Osteoblast (primary cell): ENCODE measurements at regions not wholly inside any gene's neighbourhood (a gene's known extent, or its start where the extent isn't known, plus 50 kb on each side); places are given as distances from the start of the nearest gene placed in this dataset.
A peak's percentile ranks its signal among the peaks of the same experiment; 100 is the strongest.

ENCODE experiments used
- DNase-seq: peaks from one replicate; pipeline ENCODE4 v3.0.0; 2011; ENCODE audit warnings: low spot score, mixed read lengths; ENCODE audit not compliant: insufficient read length; ENCODE audit errors: missing footprints
- H2AFZ ChIP-seq: 2 replicates; pipeline ENCODE4 v1.6.0; 2011; ENCODE audit warnings: mild to moderate bottlenecking, low read length
- H3K27ac ChIP-seq: 2 replicates; pipeline ENCODE4 v1.5.1; 2011; ENCODE audit warnings: mild to moderate bottlenecking, low read depth, low read length, moderate library complexity
- H3K27me3 ChIP-seq: 2 replicates; pipeline ENCODE4 v1.6.0; 2012; ENCODE audit warnings: mild to moderate bottlenecking, control low read depth, inconsistent platforms, low read length, moderate library complexity; ENCODE audit not compliant: insufficient read depth
- H3K36me3 ChIP-seq: 2 replicates; pipeline ENCODE4 v1.5.1; 2011; ENCODE audit warnings: mild to moderate bottlenecking, low read length, control low read depth, moderate library complexity; ENCODE audit not compliant: insufficient read depth
- H3K4me1 ChIP-seq: 2 replicates; pipeline ENCODE4 v1.5.1; 2011; ENCODE audit warnings: mild to moderate bottlenecking, low read length, control low read depth, moderate library complexity; ENCODE audit not compliant: insufficient read depth
- H3K4me2 ChIP-seq: 2 replicates; pipeline ENCODE4 v1.6.0; 2011; ENCODE audit warnings: mild to moderate bottlenecking, low read length; ENCODE audit not compliant: insufficient read depth
- H3K4me3 ChIP-seq: fragments of 200-600 bp; sonication (generic); 3 replicates; pipeline ENCODE4 v1.5.1; 2012; ENCODE audit warnings: mild to moderate bottlenecking, low read length, inconsistent platforms; ENCODE audit not compliant: insufficient read depth
- H3K79me2 ChIP-seq: 2 replicates; pipeline ENCODE4 v1.6.0; 2012; ENCODE audit warnings: mild to moderate bottlenecking, low read length, control low read depth, inconsistent platforms; ENCODE audit not compliant: insufficient read depth
- H3K9me3 ChIP-seq: 2 replicates; pipeline ENCODE4 v1.5.1; 2011; ENCODE audit warnings: low read depth, low read length, control low read depth
- H4K20me1 ChIP-seq: 2 replicates; pipeline ENCODE4 v1.6.0; 2012; ENCODE audit warnings: mild to moderate bottlenecking, low read length, control low read depth; ENCODE audit not compliant: insufficient read depth
- CTCF ChIP-seq: IDR thresholded peaks from 2 replicates; pipeline ENCODE4 v1.5.1; 2011; ENCODE audit warnings: mild to moderate bottlenecking, low read depth, low read length, moderate library complexity; ENCODE audit errors: extremely low read depth

DNA sequence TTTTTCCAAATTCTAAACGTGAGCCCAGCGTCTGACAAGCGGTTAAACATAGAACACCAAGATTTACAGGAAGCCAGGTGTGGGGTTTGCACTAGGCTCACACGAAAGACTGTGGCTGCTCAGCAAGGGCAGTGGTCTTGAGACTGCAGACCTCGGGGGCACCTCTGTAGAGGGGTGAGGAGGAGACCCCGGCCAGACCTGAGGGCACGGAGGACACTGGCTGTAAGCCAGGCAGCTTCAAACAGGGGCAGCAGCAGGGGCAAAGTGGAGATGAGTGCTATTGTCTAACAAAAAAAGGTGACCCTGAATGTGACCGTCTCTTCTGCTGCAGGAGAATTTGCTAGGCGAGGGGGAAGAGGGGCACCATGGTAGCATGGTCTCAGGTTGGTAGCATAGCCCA is 140.3 kb downstream of the CYP26B1 start:
- Histone ChIP-seq H3K4me1 (no peaks in the 10 kb centered on the region), H4K20me1 (no peaks in the 10 kb centered on the region), H3K4me3 (no peak overlapping the region), H3K27me3 (peaks cover 16% of the 10 kb centered on the region), H3K4me2 (no peak overlapping the region), H2AFZ (no peak overlapping the region), H3K79me2 (no peaks in the 10 kb centered on the region), H3K9me3 (no peaks in the 10 kb centered on the region), H3K36me3 (no peaks in the 10 kb centered on the region), H3K27ac (no peak overlapping the region)
- TF ChIP-seq CTCF, result no peak
- DNase-seq, result peak; percentile 43

DNA sequence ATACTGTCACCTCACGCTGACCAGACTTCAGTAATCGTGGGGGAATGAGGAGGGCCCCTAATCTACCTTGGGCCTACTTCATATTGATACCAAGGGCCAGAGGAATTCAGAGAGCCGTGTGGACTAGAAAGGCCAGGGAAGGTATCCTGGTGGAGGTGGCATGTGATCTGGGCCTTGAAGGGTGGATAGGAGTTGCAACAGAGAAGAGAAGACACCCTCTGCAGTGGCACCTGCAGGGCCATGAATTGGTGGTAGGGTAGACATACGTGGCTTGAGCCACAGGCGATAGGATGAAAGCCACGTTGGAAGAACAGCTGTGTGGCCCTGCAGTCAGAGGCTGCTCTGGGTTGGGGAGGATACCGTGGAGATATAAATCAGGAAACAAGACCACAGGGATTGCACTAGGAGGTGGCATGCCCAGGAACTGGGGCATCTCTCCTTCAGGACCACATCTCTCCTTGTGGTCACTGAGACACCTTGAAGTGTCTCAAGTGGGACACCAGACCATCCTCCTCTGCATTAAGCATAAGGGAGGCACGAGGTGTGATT is 141.4 kb downstream of the CYP26B1 start:
- no peak overlapping the region for H3K4me3 ChIP-seq
- no peaks in the 10 kb centered on the region for H3K9me3 ChIP-seq
- peak; percentile 41 for DNase-seq
- no peaks in the 10 kb centered on the region for H3K36me3 ChIP-seq
- TF ChIP-seq CTCF, result no peak
- H3K4me2 ChIP-seq, result no peak overlapping the region
- H3K79me2 ChIP-seq, result no peaks in the 10 kb centered on the region
- H3K27ac ChIP-seq, result no peak overlapping the region
- H3K27me3 ChIP-seq, result peaks cover 16% of the 10 kb centered on the region
- no peaks in the 10 kb centered on the region for H4K20me1 ChIP-seq
- H3K4me1 ChIP-seq, result no peaks in the 10 kb centered on the region
- H2AFZ ChIP-seq, result no peak overlapping the region

- Histone ChIP-seq H3K4me2 (no peak overlapping the region), H2AFZ (no peak overlapping the region), H4K20me1 (no peaks in the 10 kb centered on the region), H3K27ac (no peak overlapping the region), H3K27me3 (peaks cover 13% of the 10 kb centered on the region), H3K36me3 (no peaks in the 10 kb centered on the region), H3K4me1 (no peaks in the 10 kb centered on the region), H3K79me2 (no peaks in the 10 kb centered on the region), H3K4me3 (no peak overlapping the region), H3K9me3 (no peaks in the 10 kb centered on the region)
- no peak for TF ChIP-seq CTCF
- DNase-seq, result no peak
Observed at GRCh38 chr2:72004976-72005375, 142.7 kb downstream of the CYP26B1 start.

DNA sequence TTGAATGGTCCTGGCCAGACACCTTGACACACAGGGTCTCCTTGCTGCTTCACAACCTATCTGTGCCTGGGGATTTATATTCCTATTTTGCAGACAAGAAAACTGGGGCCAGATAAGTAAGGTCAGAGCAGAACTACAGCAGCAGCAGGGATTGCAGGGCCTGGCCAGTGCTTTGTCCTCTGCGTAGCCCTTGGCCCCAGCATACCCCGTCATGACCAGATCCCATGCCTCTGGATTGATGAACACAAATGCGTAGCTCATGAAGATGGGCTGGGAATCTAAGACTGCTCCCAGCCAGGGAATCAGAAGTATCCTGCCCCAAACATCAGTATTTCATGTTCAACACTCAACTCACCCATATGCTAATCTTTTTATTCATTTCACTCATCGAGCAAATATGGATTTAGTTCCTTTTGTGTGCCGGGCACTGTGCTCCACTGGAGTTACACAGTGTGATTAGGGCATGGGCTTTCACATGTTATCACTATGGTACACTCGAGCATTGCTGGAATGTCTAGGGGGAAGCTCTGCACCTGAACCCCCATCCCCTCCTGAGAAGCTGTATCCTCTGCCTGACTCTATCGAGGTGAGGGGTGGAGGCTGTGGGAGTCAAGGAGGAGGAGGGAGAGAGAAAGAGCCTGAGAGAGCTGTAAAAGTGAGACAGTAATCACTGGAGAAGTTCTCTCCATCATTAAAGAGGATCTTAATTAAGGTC is 143.3 kb downstream of the CYP26B1 start:
- no peaks in the 10 kb centered on the region for H3K9me3 ChIP-seq
- DNase-seq, result no peak
- H3K4me2 ChIP-seq, result no peak overlapping the region
- TF ChIP-seq CTCF, result no peak
- peaks cover 15% of the 10 kb centered on the region for H3K27me3 ChIP-seq
- no peak overlapping the region for H2AFZ ChIP-seq
- H3K4me3 ChIP-seq, result no peak overlapping the region
- H3K4me1 ChIP-seq, result no peaks in the 10 kb centered on the region
- no peaks in the 10 kb centered on the region for H3K79me2 ChIP-seq
- H3K36me3 ChIP-seq, result no peaks in the 10 kb centered on the region
- H3K27ac ChIP-seq, result no peak overlapping the region
- no peaks in the 10 kb centered on the region for H4K20me1 ChIP-seq
